Fibroblast of lung (primary cell): ENCODE measurements at regions not wholly inside any gene's neighbourhood (a gene's known extent, or its start where the extent isn't known, plus 50 kb on each side); places are given as distances from the start of the nearest gene placed in this dataset.

Source experiments
- EZH2 ChIP-seq: IDR thresholded peaks from 2 replicates; pipeline ENCODE4 v1.5.1; 2012; ENCODE audit warnings: low read length, control low read depth, mild to moderate bottlenecking; ENCODE audit errors: missing control alignments
- TF ChIP-seq, protein P1 (sequence below), 2 donors: IDR thresholded peaks in 1 of 2; conservative IDR thresholded peaks in 1 of 2; 1 replicate in 1 of 2; 2 replicates in 1 of 2; pipeline ENCODE4 v1.5.1; 2011 to 2012; ENCODE audit warnings: low read length in 2 of 2, control low read depth in 1 of 2, inconsistent platforms in 1 of 2, low read depth in 1 of 2, mild to moderate bottlenecking in 1 of 2

DNA sequence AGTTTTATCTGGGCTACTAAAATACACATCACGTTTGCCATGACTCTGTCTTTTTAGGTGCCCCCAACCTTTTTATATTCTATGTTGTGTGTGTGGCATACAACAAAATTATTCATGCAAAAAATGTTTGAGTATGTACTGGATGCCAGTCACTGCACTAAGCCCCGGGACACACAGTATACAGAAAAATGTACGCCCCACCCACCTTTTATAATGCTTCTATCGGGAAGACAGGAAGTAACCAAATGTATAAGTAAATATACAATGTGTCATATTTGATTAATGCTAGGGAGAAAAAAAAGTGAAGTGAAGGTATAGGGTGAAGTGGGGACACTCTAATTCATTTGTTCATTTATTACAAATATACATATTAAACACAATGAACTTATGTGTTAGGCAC lies 503.4 kb upstream of the MDFIC2 start:
- TF ChIP-seq, protein P1, sequence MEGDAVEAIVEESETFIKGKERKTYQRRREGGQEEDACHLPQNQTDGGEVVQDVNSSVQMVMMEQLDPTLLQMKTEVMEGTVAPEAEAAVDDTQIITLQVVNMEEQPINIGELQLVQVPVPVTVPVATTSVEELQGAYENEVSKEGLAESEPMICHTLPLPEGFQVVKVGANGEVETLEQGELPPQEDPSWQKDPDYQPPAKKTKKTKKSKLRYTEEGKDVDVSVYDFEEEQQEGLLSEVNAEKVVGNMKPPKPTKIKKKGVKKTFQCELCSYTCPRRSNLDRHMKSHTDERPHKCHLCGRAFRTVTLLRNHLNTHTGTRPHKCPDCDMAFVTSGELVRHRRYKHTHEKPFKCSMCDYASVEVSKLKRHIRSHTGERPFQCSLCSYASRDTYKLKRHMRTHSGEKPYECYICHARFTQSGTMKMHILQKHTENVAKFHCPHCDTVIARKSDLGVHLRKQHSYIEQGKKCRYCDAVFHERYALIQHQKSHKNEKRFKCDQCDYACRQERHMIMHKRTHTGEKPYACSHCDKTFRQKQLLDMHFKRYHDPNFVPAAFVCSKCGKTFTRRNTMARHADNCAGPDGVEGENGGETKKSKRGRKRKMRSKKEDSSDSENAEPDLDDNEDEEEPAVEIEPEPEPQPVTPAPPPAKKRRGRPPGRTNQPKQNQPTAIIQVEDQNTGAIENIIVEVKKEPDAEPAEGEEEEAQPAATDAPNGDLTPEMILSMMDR (conservative IDR thresholded peaks at IDR 0.05 in 1 of 2, IDR thresholded peaks at IDR 0.05 in 1 of 2; ENCODE audit: low read depth in 1 of 2, low read length in 2 of 2), result no peak
- no peak for TF ChIP-seq EZH2
